Gastrocnemius medialis (tissue), 4 donors: ENCODE measurements at regions not wholly inside any gene's neighbourhood (a gene's known extent, or its start where the extent isn't known, plus 50 kb on each side); places are given as distances from the start of the nearest gene placed in this dataset.

Experiments used
- ATAC-seq, 2 donors: fragments of 150-250 bp; one replicate each; pipeline ENCODE4 v1.9.1; 2016
- DNase-seq, 2 donors: peaks; one replicate each; pipeline ENCODE4 v3.0.0-alpha.2; 2019
- H3K27ac ChIP-seq, 4 donors: fragments of 200-600 bp; sonication (generic); 1 replicate in 1 of 4; 2 replicates in 3 of 4; pipeline ENCODE4 v1.5.1; 2016 to 2018; ENCODE audit warnings: mild to moderate bottlenecking in 2 of 4, moderate library complexity in 1 of 4
- H3K27me3 ChIP-seq, 3 donors: fragments of 200-600 bp; sonication (generic) in 2 of 3; 1 replicate in 1 of 3; 2 replicates in 2 of 3; pipeline versions ENCODE4 v1.5.1 to v1.6.0; 2016 to 2019; ENCODE audit warnings: mild to moderate bottlenecking in 1 of 3, moderate library complexity in 1 of 3
- H3K36me3 ChIP-seq, 2 donors: fragments of 200-600 bp; sonication (generic) in 1 of 2; one replicate each; pipeline ENCODE4 v1.5.1; 2017 to 2018
- H3K4me1 ChIP-seq, 2 donors: fragments of 200-600 bp; sonication (generic) in 1 of 2; one replicate each; pipeline ENCODE4 v1.5.1; 2016 to 2017; ENCODE audit warnings: mild to moderate bottlenecking in 2 of 2
- H3K4me3 ChIP-seq, 4 donors: fragments of 200-600 bp; sonication (generic) in 3 of 4; 1 replicate in 1 of 4; 2 replicates in 3 of 4; pipeline ENCODE4 v1.5.1; 2016 to 2019; ENCODE audit warnings: mild to moderate bottlenecking in 2 of 4
- H3K9me3 ChIP-seq, 3 donors: fragments of 200-600 bp; sonication (generic) in 2 of 3; 1 replicate in 1 of 3; 2 replicates in 2 of 3; pipeline ENCODE4 v1.5.1; 2016 to 2019
- POLR2A ChIP-seq, 2 donors: fragments of 450-650 bp; IDR thresholded peaks; one replicate each; pipeline ENCODE4 v1.6.1; 2017; ENCODE audit warnings: antibody characterized with exemption in 2 of 2, mild to moderate bottlenecking in 2 of 2, moderate library complexity in 2 of 2
- in situ Hi-C, 4 donors: fragments of 200-750 bp; cut with MboI; loops; one replicate each; pipeline versions ENCODE4 v1.15.0 to v1.8.0; 2017; ENCODE audit warnings: low sequenced_read_pairs in 4 of 4
- intact Hi-C: fragments of 100-400 bp; cut with DNase I; formaldehyde crosslinking; loops from one replicate; pipeline ENCODE4 v1.15.1; 2023; ENCODE audit warnings: low total_unique reads
- TF ChIP-seq, protein P1 (sequence below), 5 experiments: fragments of 450-650 bp in 3 of 5; fragments of 200-600 bp in 2 of 5; sonication (generic) in 2 of 5; IDR thresholded peaks in 4 of 5; conservative IDR thresholded peaks in 1 of 5; 1 replicate in 4 of 5; 2 replicates in 1 of 5; pipeline ENCODE4 v1.5.1; 2016 to 2019; ENCODE audit warnings: antibody characterized with exemption in 5 of 5, mild to moderate bottlenecking in 3 of 5, moderate library complexity in 3 of 5

DNA sequence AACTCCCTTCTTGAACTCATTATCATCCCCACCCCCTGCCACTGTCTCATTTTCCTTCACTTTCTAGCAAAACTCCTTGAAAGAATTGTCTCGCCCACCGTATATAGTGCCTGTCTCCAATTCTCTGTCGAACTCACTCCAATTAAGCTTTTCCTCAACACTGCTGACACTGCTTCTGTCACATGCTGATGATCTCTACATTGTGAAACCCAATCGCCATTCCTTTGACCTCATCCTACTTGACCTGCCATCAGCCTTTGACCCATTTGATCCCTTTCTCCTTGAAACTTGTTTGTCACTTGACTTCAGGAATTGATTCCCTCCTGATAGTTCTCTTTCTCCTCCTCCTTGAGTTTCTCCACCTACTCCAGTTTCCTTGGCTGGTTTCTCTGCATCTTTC, 54.8 kb downstream of the CCDC71L start:
- intact Hi-C loops (no loop called here), in situ Hi-C loops (no loop called here)
- TF ChIP-seq, protein P1, sequence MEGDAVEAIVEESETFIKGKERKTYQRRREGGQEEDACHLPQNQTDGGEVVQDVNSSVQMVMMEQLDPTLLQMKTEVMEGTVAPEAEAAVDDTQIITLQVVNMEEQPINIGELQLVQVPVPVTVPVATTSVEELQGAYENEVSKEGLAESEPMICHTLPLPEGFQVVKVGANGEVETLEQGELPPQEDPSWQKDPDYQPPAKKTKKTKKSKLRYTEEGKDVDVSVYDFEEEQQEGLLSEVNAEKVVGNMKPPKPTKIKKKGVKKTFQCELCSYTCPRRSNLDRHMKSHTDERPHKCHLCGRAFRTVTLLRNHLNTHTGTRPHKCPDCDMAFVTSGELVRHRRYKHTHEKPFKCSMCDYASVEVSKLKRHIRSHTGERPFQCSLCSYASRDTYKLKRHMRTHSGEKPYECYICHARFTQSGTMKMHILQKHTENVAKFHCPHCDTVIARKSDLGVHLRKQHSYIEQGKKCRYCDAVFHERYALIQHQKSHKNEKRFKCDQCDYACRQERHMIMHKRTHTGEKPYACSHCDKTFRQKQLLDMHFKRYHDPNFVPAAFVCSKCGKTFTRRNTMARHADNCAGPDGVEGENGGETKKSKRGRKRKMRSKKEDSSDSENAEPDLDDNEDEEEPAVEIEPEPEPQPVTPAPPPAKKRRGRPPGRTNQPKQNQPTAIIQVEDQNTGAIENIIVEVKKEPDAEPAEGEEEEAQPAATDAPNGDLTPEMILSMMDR (IDR thresholded peaks at IDR 0.05 in 4 of 5, conservative IDR thresholded peaks at IDR 0.05 in 1 of 5): no peak
- TF ChIP-seq POLR2A (IDR thresholded peaks at IDR 0.05): no peak
- H3K9me3 ChIP-seq: no peaks in the 10 kb centered on the region
- no peaks in the 10 kb centered on the region for H3K27me3 ChIP-seq
- no peaks in the 10 kb centered on the region for H3K36me3 ChIP-seq
- no peak overlapping the region for H3K4me3 ChIP-seq
- DNase-seq (no peak), ATAC-seq (no peak)
- no peak overlapping the region for H3K27ac ChIP-seq
- no peaks in the 10 kb centered on the region for H3K4me1 ChIP-seq

- Histone ChIP-seq H3K4me3 (no peak overlapping the region), H3K4me1 (no peaks in the 10 kb centered on the region), H3K27ac (no peak overlapping the region), H3K36me3 (no peaks in the 10 kb centered on the region), H3K27me3 (no peaks in the 10 kb centered on the region), H3K9me3 (no peaks in the 10 kb centered on the region)
- DNase-seq: no peak
- TF ChIP-seq, protein P1 (IDR thresholded peaks at IDR 0.05 in 4 of 5, conservative IDR thresholded peaks at IDR 0.05 in 1 of 5): no peak
- no peak for TF ChIP-seq POLR2A (IDR thresholded peaks at IDR 0.05)
- in situ Hi-C loops: no loop called here
- intact Hi-C loops: no loop called here
- no peak for ATAC-seq
Observed at GRCh38 chr7:106604971-106605370, 56.0 kb downstream of the CCDC71L start.

GRCh38 chr7:106604303-106604924, 56.5 kb downstream of the CCDC71L start:
- H3K27me3 ChIP-seq: no peaks in the 10 kb centered on the region
- in situ Hi-C loops (no loop called here), intact Hi-C loops (no loop called here)
- TF ChIP-seq POLR2A (IDR thresholded peaks at IDR 0.05): no peak
- TF ChIP-seq, protein P1 (IDR thresholded peaks at IDR 0.05 in 4 of 5, conservative IDR thresholded peaks at IDR 0.05 in 1 of 5): no peak
- ATAC-seq (no peak), DNase-seq (no peak)
- no peaks in the 10 kb centered on the region for H3K9me3 ChIP-seq
- no peak overlapping the region for H3K27ac ChIP-seq
- H3K4me3 ChIP-seq: no peak overlapping the region
- no peaks in the 10 kb centered on the region for H3K4me1 ChIP-seq
- no peaks in the 10 kb centered on the region for H3K36me3 ChIP-seq

- H3K27ac ChIP-seq: no peak overlapping the region
- TF ChIP-seq, protein P1 (IDR thresholded peaks at IDR 0.05 in 4 of 5, conservative IDR thresholded peaks at IDR 0.05 in 1 of 5): no peak
- no peak for TF ChIP-seq POLR2A (IDR thresholded peaks at IDR 0.05)
- H3K9me3 ChIP-seq: no peaks in the 10 kb centered on the region
- peaks cover 0 to 9% of the 10 kb centered on the region in 2 donors for H3K4me1 ChIP-seq
- ATAC-seq (no peak), DNase-seq (no peak)
- intact Hi-C loops: no loop called here
- H3K4me3 ChIP-seq: no peak overlapping the region
- in situ Hi-C loops: no loop called here
- no peaks in the 10 kb centered on the region for H3K36me3 ChIP-seq
- H3K27me3 ChIP-seq: no peaks in the 10 kb centered on the region
Observed at GRCh38 chr7:106603346-106603745, 57.6 kb downstream of the CCDC71L start.

- intact Hi-C loops (no loop called here), in situ Hi-C loops (no loop called here)
- Histone ChIP-seq H3K9me3 (no peaks in the 10 kb centered on the region), H3K4me3 (no peak overlapping the region), H3K36me3 (no peaks in the 10 kb centered on the region), H3K27me3 (no peaks in the 10 kb centered on the region), H3K4me1 (peaks cover 0 to 9% of the 10 kb centered on the region in 2 donors), H3K27ac (no peak overlapping the region)
- DNase-seq: no peak
- no peak for ATAC-seq
- TF ChIP-seq, protein P1 (IDR thresholded peaks at IDR 0.05 in 4 of 5, conservative IDR thresholded peaks at IDR 0.05 in 1 of 5): no peak
- TF ChIP-seq POLR2A (IDR thresholded peaks at IDR 0.05): no peak
Observed at GRCh38 chr7:106602062-106602461, 58.9 kb downstream of the CCDC71L start.
